Pancreas (tissue), 10 donors: ENCODE measurements at regions not wholly inside any gene's neighbourhood (a gene's known extent, or its start where the extent isn't known, plus 50 kb on each side); places are given as distances from the start of the nearest gene placed in this dataset.
"Not testable (repeated sequence)": the region's sequence is repeated elsewhere in the genome, so short reads cannot be mapped to it uniquely, and the experiment has no call there.

Source experiments
- ATAC-seq, 4 donors: fragments of 200-7000 bp; cut with Tn5 transposase; one replicate each; pipeline versions ENCODE4 v1.8.0 to v1.9.1; 2020; ENCODE audit warnings: mild to moderate bottlenecking in 4 of 4, moderate library complexity in 4 of 4
- DNase-seq, 6 donors: peaks; one replicate each; pipeline ENCODE4 v3.0.0-alpha.2; 2020
- FAIRE-seq: peaks from 2 replicates; lab custom pipeline; 2012; peaks lifted over from hg19 to GRCh38; lab: Jason Lieb, UNC
- H3K27ac ChIP-seq, 4 donors: fragments of 200-600 bp; sonication (generic); 1 replicate in 3 of 4; 2 replicates in 1 of 4; pipeline versions ENCODE4 v1.5.0 to v1.8.0; 2020
- H3K27me3 ChIP-seq, 4 donors: fragments of 200-600 bp; one replicate each; pipeline ENCODE4 v1.8.0; 2021
- H3K36me3 ChIP-seq, 3 donors: fragments of 200-600 bp; sonication (generic) in 1 of 3; one replicate each; pipeline versions ENCODE4 v1.5.0 to v1.8.0; 2020 to 2021
- H3K4me1 ChIP-seq, 3 donors: fragments of 200-600 bp; one replicate each; pipeline ENCODE4 v1.8.0; 2021
- H3K4me3 ChIP-seq, 4 donors: fragments of 200-600 bp; sonication (generic) in 2 of 4; one replicate each; pipeline versions ENCODE4 v1.5.0 to v1.8.0; 2020 to 2021
- H3K9me3 ChIP-seq, 4 donors: fragments of 200-600 bp; one replicate each; pipeline ENCODE4 v1.8.0; 2021
- CTCF ChIP-seq, 4 donors: fragments of 200-600 bp; sonication (generic) in 3 of 4; IDR thresholded peaks; one replicate each; pipeline versions ENCODE4 v1.5.0 to v1.8.0; 2021; ENCODE audit warnings: antibody characterized with exemption in 4 of 4
- WGBS, 2 donors: extraction: QIAGEN DNeasy Blood & Tissue Kit; methylation state at CpG; one replicate each; pipeline ENCODE4 v1.1.7; 2013; 5-methylcytosine and 5-hydroxymethylcytosine counted together
- intact Hi-C, 3 donors: fragments of 100-400 bp; cut with DNase I; formaldehyde crosslinking; loops; one replicate each; pipeline versions ENCODE4 v1.11.1 to v1.14.2; 2022
- donor health status: healthy with polysubstance abuse.
- donor health status: DM: no; HTN: no; CAD: no; lungs with moderate emphysema.
- donor health status: DM: no; HTN: no; CAD: no.
- donor health status: control.
- donor health status: control.
- donor health status: Bipolar disorder and iron deficiency.
- donor health status: DM: yes; HTN: yes; CAD: no.
- donor health status: DM: no; HTN: no; CAD: no.
- donor health status: DM: no; HTN: no; CAD: no.
- donor health status: DM: yes; HTN: yes; CAD: no.

- intact Hi-C loops: no loop called here
- H3K27ac ChIP-seq: no peak overlapping the region
- ATAC-seq (no peak), FAIRE-seq (no peak), DNase-seq (no peak)
- H3K36me3 ChIP-seq: no peaks in the 10 kb centered on the region
- no peak for TF ChIP-seq CTCF (IDR thresholded peaks at IDR 0.05)
- H3K4me1 ChIP-seq: no peaks in the 10 kb centered on the region
- WGBS, 2 donors: 61 to 93% methylated on average over 1 of the region's 1 CpG
- no peaks in the 10 kb centered on the region for H3K9me3 ChIP-seq
- H3K4me3 ChIP-seq: no peak overlapping the region
- no peaks in the 10 kb centered on the region for H3K27me3 ChIP-seq
Observed at GRCh38 chr4:110414561-110414920, 61.4 kb upstream of the ENPEP start.

- FAIRE-seq, H3K27ac ChIP-seq, H3K4me3 ChIP-seq, DNase-seq, H3K9me3 ChIP-seq, ATAC-seq, H3K36me3 ChIP-seq, H3K27me3 ChIP-seq, intact Hi-C loops, H3K4me1 ChIP-seq: not testable (repeated sequence)
- 57 to 69% methylated on average over 5 of the region's 5 CpGs for WGBS, 2 donors
Observed at GRCh38 chr4:110413807-110414560, 62.0 kb upstream of the ENPEP start.

- no peak for FAIRE-seq
- 73 to 78% methylated on average over 5 of the region's 5 CpGs for WGBS, 2 donors
Observed at GRCh38 chr4:110412354-110413065, 63.4 kb upstream of the ENPEP start.

GRCh38 chr4:110411574-110412011 is 64.4 kb upstream of the ENPEP start:
- FAIRE-seq: no peak
- no peak for ATAC-seq
- intact Hi-C loops: no loop called here

More at GRCh38 chr4:110412354-110413065, 63.4 kb upstream of the ENPEP start:
- Histone ChIP-seq H3K27ac (no peak overlapping the region), H3K36me3 (no peaks in the 10 kb centered on the region), H3K4me1 (no peaks in the 10 kb centered on the region), H3K9me3 (no peaks in the 10 kb centered on the region), H3K4me3 (no peak overlapping the region), H3K27me3 (no peaks in the 10 kb centered on the region)
- ATAC-seq: no peak
- TF ChIP-seq CTCF (IDR thresholded peaks at IDR 0.05): no peak
- intact Hi-C loops: no loop called here
- no peak for DNase-seq

GRCh38 chr4:110410853-110411573 is 64.9 kb upstream of the ENPEP start:
- not testable (repeated sequence) for DNase-seq, ATAC-seq, FAIRE-seq

More at GRCh38 chr4:110411574-110412011, 64.4 kb upstream of the ENPEP start:
- WGBS, 2 donors: 75 to 80% methylated on average over 5 of the region's 5 CpGs
- no peaks in the 10 kb centered on the region for H3K36me3 ChIP-seq
- H3K27me3 ChIP-seq: no peaks in the 10 kb centered on the region
- no peak overlapping the region for H3K4me3 ChIP-seq
- H3K9me3 ChIP-seq: no peaks in the 10 kb centered on the region
- no peaks in the 10 kb centered on the region for H3K4me1 ChIP-seq
- TF ChIP-seq CTCF (IDR thresholded peaks at IDR 0.05): no peak
- no peak overlapping the region for H3K27ac ChIP-seq
- DNase-seq: no peak

More at GRCh38 chr4:110410853-110411573, 64.9 kb upstream of the ENPEP start:
- 58% methylated on average over 22 to 26 of the region's 35 CpGs for WGBS, 2 donors
- H3K27me3 ChIP-seq, H3K9me3 ChIP-seq, intact Hi-C loops, H3K36me3 ChIP-seq, H3K4me1 ChIP-seq, H3K4me3 ChIP-seq, H3K27ac ChIP-seq: not testable (repeated sequence)
